Mucosa of rectum (tissue), 2 donors: ENCODE measurements at regions not wholly inside any gene's neighbourhood (a gene's known extent, or its start where the extent isn't known, plus 50 kb on each side); places are given as distances from the start of the nearest gene placed in this dataset.

Experiments used
- H3K27ac ChIP-seq, 2 donors: one replicate each; pipeline ENCODE4 v1.7.0; 2013; ENCODE audit warnings: inconsistent platforms in 2 of 2, low read depth in 2 of 2, low read length in 2 of 2
- H3K27me3 ChIP-seq, 2 donors: one replicate each; pipeline ENCODE4 v1.7.0; 2013; ENCODE audit warnings: low read length in 2 of 2; ENCODE audit not compliant: control insufficient read depth in 2 of 2, insufficient read depth in 2 of 2
- H3K36me3 ChIP-seq, 2 donors: one replicate each; pipeline ENCODE4 v1.7.0; 2013; ENCODE audit warnings: low read length in 2 of 2; ENCODE audit not compliant: control insufficient read depth in 2 of 2, insufficient read depth in 2 of 2
- H3K4me1 ChIP-seq, 2 donors: one replicate each; pipeline ENCODE4 v1.7.0; 2013; ENCODE audit warnings: low read length in 2 of 2, mild to moderate bottlenecking in 1 of 2; ENCODE audit not compliant: control insufficient read depth in 2 of 2, insufficient read depth in 2 of 2
- H3K4me3 ChIP-seq, 2 donors: one replicate each; pipeline ENCODE4 v1.7.0; 2013; ENCODE audit warnings: low read length in 2 of 2
- H3K9ac ChIP-seq, 2 donors: one replicate each; pipeline ENCODE4 v1.7.0; 2013; ENCODE audit warnings: low read length in 2 of 2, low read depth in 1 of 2, mild to moderate bottlenecking in 1 of 2
- H3K9me3 ChIP-seq, 2 donors: one replicate each; pipeline ENCODE4 v1.7.0; 2013; ENCODE audit warnings: low read length in 2 of 2; ENCODE audit not compliant: control insufficient read depth in 2 of 2
- donor health status: healthy.
- donor health status: Normal muscosa, but diverticular disease.

DNA sequence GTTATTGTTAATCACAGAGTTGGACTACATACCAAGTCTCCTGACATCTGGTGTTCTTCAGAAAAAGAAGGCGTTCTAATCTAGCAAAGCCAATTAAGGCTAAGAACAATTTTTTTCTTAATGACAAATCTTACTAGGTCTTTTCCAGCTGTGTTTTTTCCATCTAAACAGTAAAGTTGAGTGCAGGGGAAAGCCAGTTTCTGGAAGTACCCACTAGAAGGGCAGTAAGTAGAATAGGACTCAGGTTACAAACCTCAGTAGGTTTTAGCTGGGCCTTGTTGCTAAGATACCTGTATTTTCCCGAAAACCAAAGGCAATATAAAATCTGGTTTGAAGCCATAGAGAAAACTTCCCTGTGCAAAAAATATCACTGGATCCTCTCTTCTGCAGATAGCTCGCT is 351.9 kb downstream of the ETS1 start:
- Histone ChIP-seq H3K36me3 (no peaks in the 10 kb centered on the region), H3K9ac (no peak overlapping the region), H3K9me3 (no peaks in the 10 kb centered on the region), H3K4me1 (no peaks in the 10 kb centered on the region), H3K4me3 (no peak overlapping the region), H3K27ac (no peak overlapping the region), H3K27me3 (no peaks in the 10 kb centered on the region)

DNA sequence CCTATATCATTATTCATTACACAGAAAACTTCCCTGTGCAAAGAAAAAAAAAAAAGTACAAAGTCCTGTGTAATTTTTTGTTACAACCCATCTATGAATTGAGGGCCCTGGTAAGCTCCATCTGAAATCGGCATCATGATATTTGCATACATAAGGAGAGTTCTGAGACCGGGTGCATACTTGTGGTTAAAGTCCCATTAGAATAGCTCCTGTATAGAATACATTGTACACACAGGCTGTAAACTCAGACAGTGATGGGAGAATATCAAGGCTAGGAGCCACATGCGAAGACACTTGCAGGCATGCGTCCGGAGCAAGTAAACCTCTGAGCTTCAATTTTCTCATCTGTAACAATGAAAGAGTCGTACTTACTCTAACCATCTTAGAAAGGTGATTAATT is 353.2 kb downstream of the ETS1 start:
- Histone ChIP-seq H3K27ac (no peak overlapping the region), H3K4me3 (no peak overlapping the region), H3K9ac (no peak overlapping the region), H3K27me3 (no peaks in the 10 kb centered on the region), H3K4me1 (peaks cover 0 to 3% of the 10 kb centered on the region in 2 donors), H3K36me3 (no peaks in the 10 kb centered on the region), H3K9me3 (no peaks in the 10 kb centered on the region)

GRCh38 chr11:128232588-128232987 is 354.8 kb downstream of the ETS1 start:
- Histone ChIP-seq H3K9me3 (no peaks in the 10 kb centered on the region), H3K4me3 (no peak overlapping the region), H3K9ac (no peak overlapping the region), H3K27ac (no peak overlapping the region), H3K36me3 (no peaks in the 10 kb centered on the region), H3K4me1 (peaks cover 0 to 4% of the 10 kb centered on the region in 2 donors), H3K27me3 (no peaks in the 10 kb centered on the region)

DNA sequence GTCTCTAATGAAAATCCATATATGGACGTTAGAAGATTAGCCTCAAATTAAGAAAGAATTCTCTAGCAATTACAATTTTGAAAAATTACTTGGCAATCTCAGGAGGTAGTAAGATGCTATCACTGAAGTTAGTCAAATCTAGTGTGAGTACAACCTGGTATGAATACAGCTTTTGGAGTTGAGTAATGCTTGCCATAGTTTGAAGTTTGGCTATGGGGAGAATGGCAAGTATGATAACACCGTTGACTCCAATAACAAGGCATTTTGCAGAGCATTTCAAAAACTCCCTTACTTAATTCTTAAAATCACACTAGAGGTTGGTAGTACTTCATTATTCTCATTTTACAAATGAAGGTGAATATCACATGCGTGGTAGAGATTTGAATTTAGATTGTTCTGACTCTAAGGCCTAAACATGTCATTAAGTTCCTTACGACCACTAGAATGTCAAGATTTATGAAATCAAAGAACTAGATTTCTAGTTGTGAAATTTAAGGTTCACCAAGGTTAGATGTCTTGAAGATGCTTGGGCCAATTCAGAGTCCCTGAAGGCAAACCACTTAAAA is 355.4 kb downstream of the ETS1 start:
- H3K36me3 ChIP-seq = no peaks in the 10 kb centered on the region
- no peaks in the 10 kb centered on the region for H3K9me3 ChIP-seq
- H3K4me3 ChIP-seq = no peak overlapping the region
- H3K9ac ChIP-seq = no peak overlapping the region
- H3K27ac ChIP-seq = no peak overlapping the region
- H3K4me1 ChIP-seq = peaks cover 0 to 4% of the 10 kb centered on the region in 2 donors
- no peaks in the 10 kb centered on the region for H3K27me3 ChIP-seq

- Histone ChIP-seq H3K27me3 (no peaks in the 10 kb centered on the region), H3K36me3 (no peaks in the 10 kb centered on the region), H3K9me3 (no peaks in the 10 kb centered on the region), H3K27ac (no peak overlapping the region), H3K4me1 (peaks cover 0 to 4% of the 10 kb centered on the region in 2 donors), H3K9ac (no peak overlapping the region), H3K4me3 (no peak overlapping the region)
These were observed 359.9 kb downstream of the ETS1 start for GRCh38 chr11:128227466-128227865.

- no peaks in the 10 kb centered on the region for H3K9me3 ChIP-seq
- H3K9ac ChIP-seq = no peak overlapping the region
- peaks cover 0 to 4% of the 10 kb centered on the region in 2 donors for H3K4me1 ChIP-seq
- H3K27ac ChIP-seq = no peak overlapping the region
- H3K27me3 ChIP-seq = no peaks in the 10 kb centered on the region
- H3K4me3 ChIP-seq = no peak overlapping the region
- no peaks in the 10 kb centered on the region for H3K36me3 ChIP-seq
These were observed 361.1 kb downstream of the ETS1 start for GRCh38 chr11:128226106-128226716.

GRCh38 chr11:128222245-128222884 is 365.0 kb downstream of the ETS1 start:
- Histone ChIP-seq H3K4me3 (no peak overlapping the region), H3K9ac (no peak overlapping the region), H3K27ac (no peak overlapping the region), H3K36me3 (no peaks in the 10 kb centered on the region), H3K27me3 (no peaks in the 10 kb centered on the region), H3K9me3 (no peaks in the 10 kb centered on the region), H3K4me1 (no peaks in the 10 kb centered on the region)

DNA sequence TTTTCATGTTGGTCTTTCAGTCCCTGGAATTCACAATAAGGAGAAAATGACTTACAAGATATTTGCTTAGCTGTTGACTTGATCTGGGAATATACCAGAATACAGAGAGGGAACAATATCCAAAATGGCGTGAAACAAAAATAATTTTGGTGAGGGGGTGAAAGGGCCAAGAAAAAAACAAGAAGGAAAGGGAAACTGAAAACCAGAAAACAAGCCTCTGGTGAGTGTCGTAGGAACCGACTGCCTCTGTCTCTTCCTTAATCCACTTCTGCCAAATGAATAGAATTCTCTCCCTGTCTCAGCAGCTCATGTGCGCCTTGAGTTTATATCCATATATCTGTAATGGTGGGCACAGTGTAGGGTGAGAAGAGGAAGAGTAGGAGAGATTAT is 367.6 kb downstream of the ETS1 start:
- no peaks in the 10 kb centered on the region for H3K27me3 ChIP-seq
- H3K9me3 ChIP-seq = no peaks in the 10 kb centered on the region
- H3K27ac ChIP-seq = no peak overlapping the region
- no peak overlapping the region for H3K4me3 ChIP-seq
- no peaks in the 10 kb centered on the region for H3K36me3 ChIP-seq
- no peak overlapping the region for H3K9ac ChIP-seq
- no peaks in the 10 kb centered on the region for H3K4me1 ChIP-seq

DNA sequence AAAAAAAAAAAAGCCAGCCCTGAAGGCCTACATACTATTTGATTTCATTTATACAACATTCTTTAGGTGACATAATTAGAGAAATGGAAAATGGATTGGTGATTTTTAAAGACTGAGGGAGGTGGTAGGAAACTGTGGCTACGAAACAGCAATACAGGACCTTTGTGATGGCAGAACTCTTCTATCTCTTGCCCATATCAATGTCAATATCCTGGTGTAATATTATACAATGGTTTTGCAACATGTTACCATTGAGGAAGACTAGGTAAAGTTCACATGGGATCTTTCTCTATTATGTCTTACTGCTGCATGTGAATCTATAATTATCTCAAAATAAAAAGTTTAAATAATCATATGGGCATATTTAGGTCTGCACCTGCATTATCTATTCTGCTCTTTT is 371.2 kb downstream of the ETS1 start:
- H3K9me3 ChIP-seq = no peaks in the 10 kb centered on the region
- no peaks in the 10 kb centered on the region for H3K27me3 ChIP-seq
- H3K4me1 ChIP-seq = no peaks in the 10 kb centered on the region
- no peak overlapping the region for H3K9ac ChIP-seq
- H3K36me3 ChIP-seq = no peaks in the 10 kb centered on the region
- H3K27ac ChIP-seq = no peak overlapping the region
- no peak overlapping the region for H3K4me3 ChIP-seq

DNA sequence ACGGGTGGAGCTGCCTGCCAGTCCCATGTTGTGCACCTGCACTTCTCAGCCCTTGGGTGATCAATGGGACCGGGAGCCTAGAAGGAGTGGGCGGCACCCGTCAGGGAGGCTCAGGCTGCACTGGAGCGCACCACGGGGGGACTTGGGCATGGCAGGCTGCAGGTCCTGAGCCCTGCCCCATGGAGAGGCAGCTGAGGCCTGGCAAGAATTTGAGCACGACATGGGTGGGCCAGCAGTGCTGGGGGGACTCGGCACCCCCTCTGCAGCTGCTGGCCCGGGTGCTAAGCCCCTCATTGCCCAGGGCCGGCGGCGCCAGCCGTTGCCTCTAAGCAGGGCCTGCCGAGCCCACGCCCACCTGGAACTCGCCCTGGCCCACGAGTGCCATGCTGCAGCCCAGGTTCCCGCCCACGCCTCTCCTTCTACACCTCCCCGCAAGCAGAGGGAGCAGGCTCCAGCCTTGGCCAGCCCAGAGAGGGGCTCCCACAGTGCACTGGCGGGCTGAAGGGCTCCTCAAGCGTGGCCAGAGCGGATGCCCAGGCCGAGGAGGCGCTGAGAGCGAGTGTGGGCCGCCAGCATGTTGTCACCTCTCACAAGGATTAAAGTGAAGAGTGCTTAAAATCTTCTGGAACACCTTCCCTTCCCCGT is 372.0 kb downstream of the ETS1 start:
- Histone ChIP-seq H3K36me3 (no peaks in the 10 kb centered on the region), H3K4me3 (no peak overlapping the region), H3K4me1 (no peaks in the 10 kb centered on the region), H3K9ac (no peak overlapping the region), H3K27ac (no peak overlapping the region), H3K9me3 (no peaks in the 10 kb centered on the region), H3K27me3 (no peaks in the 10 kb centered on the region)
